ENCODE measurements at regions not wholly inside any gene's neighbourhood (a gene's known extent, or its start where the extent isn't known, plus 50 kb on each side); places are given as distances from the start of the nearest gene placed in this dataset.

DNA sequence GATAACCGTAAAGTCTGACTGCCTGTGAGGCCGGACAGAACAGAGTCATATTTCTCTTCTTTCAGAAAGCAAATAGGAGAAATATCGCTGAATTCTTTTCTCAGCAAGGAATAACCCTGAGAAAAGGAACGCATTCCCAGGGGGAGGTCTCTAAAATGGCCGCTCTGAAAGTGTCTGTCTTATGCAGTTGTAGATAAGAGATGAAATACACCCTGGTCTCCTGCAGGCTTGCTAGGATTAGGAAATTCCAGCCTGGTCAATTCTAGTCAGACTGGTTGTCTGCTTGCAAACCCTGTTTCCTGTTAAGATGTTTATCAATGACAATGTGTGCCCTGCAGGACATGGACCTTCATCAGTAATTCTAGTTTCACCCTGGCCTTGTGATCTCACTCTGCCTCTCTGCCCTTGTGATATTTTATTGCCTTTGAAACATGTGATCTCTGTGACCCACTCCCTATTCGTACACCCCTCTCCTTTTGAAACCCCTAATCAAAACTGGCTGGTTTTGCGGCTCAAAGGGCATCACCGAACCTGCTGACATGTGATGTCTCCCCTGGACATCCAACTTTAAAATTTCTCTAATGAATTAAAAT, 934.8 kb upstream of the SPRY2 start:
- TF ChIP-seq CTCF (conservative IDR thresholded peaks at IDR 0.05) (no peak), ZFX (IDR thresholded peaks at IDR 0.05) (no peak)
